GM19463 (cell line): ENCODE measurements at regions not wholly inside any gene's neighbourhood (a gene's known extent, or its start where the extent isn't known, plus 50 kb on each side); places are given as distances from the start of the nearest gene placed in this dataset.

Source experiments
- ATAC-seq: cut with Tn5 transposase; IDR thresholded peaks from one replicate; pipeline ENCODE4 v1.9.1; 2021; ENCODE audit warnings: mild to moderate bottlenecking, moderate library complexity; ENCODE audit not compliant: unreplicated experiment

DNA sequence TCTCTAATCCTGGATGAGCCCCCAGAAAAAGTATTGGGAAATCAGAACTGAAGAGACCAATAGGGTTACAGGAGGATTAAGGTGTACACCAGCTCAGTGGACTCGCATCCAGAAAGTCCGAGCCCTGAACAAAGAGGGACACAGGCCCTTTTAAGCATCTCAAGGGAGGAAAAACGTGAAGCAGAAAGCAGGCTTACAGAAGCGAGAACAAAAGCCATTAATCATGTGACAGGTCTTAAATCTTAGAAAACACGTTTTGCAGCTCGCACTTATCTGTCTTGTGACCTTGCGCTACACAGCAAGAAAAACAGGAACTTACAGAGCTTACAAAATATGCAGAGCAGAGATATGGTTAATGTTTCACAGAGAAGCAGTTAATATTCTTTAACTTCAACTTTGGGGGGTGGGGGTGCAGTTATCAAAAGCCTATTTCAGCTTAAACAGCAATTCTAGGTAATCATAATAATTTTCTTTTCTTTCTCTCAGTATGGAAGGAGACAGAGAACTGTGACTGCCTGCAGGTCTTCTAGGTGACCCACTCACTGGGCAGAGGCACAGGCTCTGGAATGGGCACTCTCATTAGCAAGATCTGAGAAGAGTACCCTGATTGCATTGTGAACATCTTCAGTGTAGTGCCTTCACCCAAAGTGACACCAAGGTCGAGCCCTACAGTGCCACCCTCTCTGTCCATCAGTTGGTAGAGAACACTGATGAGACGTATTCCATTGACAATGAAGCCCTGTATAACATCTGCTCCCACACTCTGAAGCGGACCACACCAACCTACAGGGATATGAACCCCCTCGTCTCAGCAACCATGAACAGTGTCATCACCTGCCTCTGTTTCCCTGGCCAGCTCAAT, 65.0 kb upstream of the MOCS1 start:
- no peak for ATAC-seq

DNA sequence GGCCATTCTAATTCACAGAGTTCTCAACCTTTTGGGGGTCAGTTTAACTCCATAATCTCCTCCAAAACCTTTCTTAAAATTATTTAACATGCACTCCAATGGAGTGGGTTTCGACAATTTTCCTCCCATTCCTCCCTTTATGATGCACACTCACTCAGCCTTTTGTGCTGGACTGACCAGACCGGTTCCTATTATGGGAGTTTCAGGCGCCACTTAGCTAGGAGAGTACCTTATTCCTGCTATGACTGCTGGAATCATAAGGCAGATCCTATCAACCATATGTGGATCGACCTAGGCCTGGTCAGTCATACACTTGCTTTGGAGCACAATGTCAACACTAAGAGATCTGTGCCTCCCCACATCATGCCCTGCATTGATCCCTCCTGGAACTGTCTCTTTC, 63.9 kb upstream of the MOCS1 start:
- no peak for ATAC-seq

DNA sequence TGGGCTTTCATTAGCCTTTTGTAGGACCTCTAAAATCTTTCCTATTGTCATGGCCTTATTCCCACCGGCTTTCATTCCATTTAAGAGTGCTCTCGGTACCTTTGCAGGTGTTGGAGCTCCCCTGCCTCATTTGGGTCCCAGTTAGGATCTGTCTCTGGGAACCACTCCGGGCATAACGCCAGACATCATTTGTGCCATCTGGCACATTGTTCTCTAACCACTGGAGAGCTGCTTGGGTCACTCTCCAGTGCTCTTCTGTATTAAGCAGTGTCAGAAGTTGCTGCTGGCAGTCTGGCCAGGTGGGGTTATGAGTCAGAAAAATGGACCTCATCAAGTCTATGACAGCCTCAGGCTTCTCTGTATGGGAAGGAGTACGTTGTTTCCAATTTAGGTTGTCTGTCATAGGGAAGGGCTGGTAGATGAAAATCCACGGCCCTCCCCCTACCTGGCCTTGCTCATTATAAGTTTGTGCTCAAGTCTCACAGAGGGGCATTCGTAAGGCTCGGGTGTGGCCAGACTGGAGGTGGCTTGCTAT, 62.9 kb upstream of the MOCS1 start:
- ATAC-seq = no peak

DNA sequence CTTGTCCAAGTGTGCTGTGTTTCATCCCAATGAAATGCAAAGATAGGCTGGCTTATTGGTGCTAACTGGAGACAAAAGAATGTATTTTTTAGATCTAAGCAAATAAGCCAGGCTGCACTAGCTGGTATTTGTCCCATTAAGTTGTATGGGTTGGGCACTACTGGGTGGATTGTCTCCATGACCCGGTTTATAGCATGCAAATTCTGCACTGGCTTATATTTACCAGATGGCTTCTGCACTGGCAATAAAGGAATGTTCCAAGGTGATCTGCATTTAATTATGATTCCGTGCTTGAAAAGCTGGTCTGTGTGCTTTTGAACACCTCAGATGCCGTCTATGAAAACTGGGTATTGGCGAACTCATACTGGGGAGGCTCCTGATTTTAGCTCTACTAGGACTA, 61.4 kb upstream of the MOCS1 start:
- no peak for ATAC-seq

DNA sequence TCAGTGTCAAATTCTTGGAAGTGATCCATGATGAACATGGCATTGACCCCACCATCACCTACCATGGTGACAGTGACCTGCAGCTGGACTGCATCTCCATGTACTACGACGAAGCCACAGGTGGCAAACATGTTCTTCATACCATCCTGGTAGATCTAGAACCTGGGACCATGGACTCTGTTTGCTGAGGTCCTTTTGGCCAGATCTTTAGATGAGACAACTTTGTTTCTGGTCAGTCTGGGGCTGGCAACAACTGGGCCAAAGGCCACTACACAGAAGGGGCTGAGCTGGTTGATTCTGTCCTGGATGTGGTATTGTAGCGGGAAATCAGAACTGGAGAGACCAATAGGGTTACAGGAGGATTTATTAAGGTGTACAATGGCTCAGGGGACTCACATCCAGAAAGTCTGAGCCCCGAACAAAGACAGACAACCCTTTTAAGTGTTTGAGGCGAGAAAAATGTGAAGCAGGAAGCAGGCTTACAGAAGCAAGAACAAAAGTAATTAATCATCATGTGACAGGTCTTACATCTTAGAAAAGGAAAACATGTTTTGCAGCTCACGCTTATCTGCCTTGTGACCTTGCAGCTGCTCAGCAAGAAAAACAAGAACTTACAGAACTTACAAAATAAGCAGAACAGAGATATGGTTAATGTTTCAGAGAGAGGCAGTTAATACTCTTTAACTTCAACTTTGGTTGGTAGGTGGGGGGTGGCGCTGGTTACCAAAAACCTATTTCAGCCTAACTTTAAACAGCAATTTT, 58.8 kb upstream of the MOCS1 start:
- ATAC-seq = no peak
